Cardiac septum (tissue), 1 donor: ENCODE measurements at regions not wholly inside any gene's neighbourhood (a gene's known extent, or its start where the extent isn't known, plus 50 kb on each side); places are given as distances from the start of the nearest gene placed in this dataset.
"Not testable (repeated sequence)": the region's sequence is repeated elsewhere in the genome, so short reads cannot be mapped to it uniquely, and the experiment has no call there.

Experiments used
- DNase-seq: peaks from one replicate; pipeline ENCODE4 v3.0.0-alpha.2; 2020; ENCODE audit warnings: low spot score
- intact Hi-C: fragments of 100-400 bp; cut with DNase I; formaldehyde crosslinking; loops from one replicate; pipeline ENCODE4 v1.14.0; 2022
- donor health status: DM: no; HTN: no; CAD: no.

DNA sequence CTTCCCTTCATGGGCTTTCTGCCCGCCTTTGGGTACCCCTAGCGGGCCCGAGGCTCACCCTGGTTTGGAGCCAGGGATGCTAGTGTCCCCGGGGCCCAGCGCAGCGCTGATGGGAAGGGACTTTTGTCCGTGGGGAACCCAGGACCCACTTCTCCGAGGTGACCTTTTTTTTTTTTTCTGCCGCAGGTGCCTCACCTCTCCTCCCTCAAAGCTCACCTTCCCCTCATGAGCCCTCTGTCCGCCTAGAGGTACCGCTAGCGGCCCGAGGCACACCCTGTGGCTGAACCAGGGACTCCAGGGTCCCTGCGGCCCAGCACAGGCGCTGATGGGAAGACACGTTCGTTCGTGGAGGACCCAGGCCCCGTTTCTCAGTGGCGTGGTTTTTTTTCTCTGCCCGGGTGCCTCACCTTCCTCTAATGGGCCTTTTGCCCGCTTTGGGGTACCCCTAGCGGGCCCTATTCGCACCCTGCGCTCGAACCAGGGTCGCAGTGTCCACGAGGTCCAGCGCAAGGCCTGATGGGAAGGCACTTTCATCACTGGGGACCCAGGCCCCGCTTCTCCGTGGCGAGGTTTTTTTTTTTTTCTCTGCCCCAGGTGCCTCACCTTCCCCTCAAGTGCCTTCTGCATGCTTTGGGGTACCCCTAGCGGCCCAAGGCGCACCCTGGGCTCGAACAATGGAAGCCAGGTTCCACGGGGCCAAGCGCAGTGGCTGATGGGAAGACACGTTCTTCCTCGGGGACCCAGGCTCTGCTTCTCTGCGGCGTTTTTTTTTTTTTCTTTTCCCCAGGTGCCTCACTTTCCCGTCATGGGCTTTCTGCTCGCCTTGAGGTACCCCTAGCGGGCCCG is 1481.6 kb upstream of the TPTE start:
- peak; percentile 74 for DNase-seq
- intact Hi-C loops, result not testable (repeated sequence)

GRCh38 chr21:9040406-9040805 is 1481.0 kb upstream of the TPTE start:
- intact Hi-C loops, DNase-seq: not testable (repeated sequence)

DNA sequence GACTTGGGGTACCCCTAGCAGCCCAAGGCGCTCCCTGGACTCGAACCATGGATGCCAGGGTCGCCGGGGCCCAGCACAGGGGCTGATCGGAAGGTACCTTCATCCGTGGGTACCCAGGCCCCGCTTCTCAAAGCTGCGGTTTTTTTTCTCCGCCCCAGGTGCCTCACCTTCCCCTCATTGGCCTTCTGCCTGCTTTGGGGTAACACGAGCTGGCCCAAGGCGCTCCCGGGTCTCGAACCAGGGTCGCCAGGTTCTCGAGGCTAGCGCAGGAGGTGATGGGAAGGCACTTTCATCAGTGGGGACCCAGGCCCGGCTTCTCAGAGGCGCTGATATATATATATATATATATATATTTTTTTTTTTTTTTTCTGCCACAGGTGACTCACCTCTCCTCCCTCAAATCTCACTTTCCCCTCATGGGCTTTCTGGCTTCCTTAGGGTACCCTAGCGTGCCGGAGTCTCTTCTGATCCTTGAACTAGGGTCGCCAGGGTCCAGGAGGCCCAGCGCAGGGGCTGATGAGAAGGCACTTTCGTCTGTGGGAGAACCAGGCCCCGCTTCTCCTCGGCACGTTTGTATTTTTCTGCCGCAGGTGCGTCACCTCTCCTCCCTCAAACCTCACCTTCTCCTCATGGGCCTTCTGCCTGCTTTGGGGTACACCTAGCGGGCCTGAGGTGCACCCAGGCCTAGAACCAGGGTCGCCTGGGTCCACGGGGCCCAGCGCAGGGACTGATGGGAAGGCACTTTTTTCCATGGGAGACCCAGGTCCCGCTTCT is 1480.0 kb upstream of the TPTE start:
- DNase-seq, result peak; percentile 73
- intact Hi-C loops, result not testable (repeated sequence)

DNA sequence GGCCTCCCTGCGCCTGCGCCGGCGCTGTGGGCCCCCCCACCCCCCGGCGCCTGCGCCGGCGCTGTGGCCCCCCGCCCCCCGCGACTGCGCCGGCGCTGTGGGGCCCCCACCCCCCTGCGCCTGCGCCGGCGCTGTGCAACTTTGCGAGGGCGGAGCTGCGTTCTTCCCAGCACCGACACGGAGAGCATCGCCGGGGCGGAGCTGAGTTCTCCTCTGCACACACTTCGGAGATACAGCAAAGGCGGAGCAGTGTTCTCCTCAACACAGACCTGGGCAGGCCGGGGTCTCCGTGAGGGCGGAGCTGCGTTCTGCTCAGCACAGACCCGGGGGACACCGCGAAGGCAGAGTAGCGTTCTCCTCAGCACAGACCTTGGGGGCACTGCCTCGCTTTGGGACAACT is 1478.3 kb upstream of the TPTE start:
- peak; percentile 75 for DNase-seq
- intact Hi-C loops, result not testable (repeated sequence)

- DNase-seq, result peak; percentile 55
- intact Hi-C loops, result not testable (repeated sequence)
These were observed 1474.5 kb upstream of the TPTE start for GRCh38 chr21:9046870-9047269.

DNA sequence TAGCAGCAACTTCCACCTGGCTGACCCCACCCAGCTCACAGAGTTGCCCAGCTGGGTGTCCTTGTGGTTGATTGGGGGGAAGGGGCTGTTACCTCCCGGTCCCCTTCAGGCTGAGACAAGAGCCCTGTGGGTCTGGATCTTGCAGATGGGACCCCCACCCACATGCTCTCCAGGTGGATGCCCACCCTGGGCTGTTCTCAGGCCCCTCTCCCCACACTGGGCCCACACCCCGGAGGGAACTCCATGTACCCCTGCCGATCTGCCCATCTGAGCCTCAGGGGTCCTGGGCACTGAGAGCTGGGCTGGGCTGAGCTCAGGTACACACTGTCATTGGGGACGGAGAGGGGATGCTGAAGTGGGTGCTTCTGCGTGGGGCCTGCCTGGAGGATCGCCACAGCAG is 1453.9 kb upstream of the TPTE start:
- DNase-seq, result peak; percentile 20
- intact Hi-C loops, result not testable (repeated sequence)

DNA sequence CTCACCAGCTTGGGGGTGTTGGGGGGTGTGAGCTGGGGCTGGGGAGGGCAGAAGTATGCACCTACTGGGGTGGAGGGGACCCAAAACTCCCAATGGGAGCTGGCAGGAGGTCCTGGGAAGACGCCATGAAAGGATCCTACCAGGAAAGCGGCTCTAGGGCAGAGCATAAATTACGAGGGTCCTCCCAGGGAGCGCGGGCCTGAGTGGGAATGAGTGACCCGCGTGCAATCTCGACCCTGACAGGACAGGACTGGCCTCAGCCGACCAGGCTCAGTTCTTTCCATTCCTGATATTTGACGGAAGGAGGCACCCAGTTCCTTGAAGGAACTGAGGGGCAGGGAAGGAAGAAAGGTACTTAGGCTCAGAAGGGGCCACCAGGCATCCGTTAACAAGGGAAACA is 1452.8 kb upstream of the TPTE start:
- peak; percentile 67 for DNase-seq
- intact Hi-C loops, result not testable (repeated sequence)

DNA sequence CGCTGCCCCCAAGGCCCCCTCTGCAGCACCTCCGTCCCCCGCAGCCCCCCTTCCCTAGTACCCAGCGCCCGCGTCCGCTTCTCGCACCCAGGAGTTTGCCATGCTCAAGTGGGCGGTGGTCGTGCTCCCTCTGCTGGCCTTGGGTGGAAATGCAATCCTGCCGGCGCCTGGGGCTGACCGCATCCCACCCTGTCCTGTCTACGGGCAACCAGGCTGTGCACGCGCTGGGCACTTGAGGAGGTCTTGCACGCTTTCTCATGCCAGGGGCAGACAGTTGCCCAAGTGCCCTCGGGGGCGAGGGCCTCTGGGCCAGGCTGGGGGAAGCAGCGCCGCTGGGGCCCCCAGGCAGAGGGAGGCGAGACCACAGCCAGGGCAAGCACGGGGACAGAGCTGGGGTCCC is 1450.7 kb upstream of the TPTE start:
- peak; percentile 75 for DNase-seq
- intact Hi-C loops, result not testable (repeated sequence)

DNA sequence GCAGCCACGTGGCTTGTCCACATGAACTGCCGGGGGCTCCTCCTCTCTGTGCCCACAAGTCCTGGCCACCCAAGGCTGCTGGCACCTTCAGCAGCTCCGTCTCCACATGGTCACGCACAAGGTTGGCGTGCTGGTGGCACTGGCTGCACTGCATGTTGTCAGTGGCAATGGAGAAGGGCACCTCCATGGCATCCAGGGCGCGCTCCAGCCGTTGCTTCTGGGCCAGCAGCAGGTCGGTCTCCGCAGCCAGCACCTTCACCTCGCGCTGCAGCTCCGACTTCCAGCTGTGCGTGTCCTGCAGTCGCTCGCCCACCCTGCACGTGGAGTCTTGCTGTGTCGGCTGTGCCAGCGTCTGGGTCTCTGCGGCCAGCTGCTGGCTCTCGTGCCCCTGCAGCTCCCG is 1448.4 kb upstream of the TPTE start:
- DNase-seq, intact Hi-C loops: not testable (repeated sequence)

- DNase-seq, intact Hi-C loops: not testable (repeated sequence)
These were observed 1446.6 kb upstream of the TPTE start for GRCh38 chr21:9074772-9075171.

- intact Hi-C loops, DNase-seq: not testable (repeated sequence)
These were observed 1438.1 kb upstream of the TPTE start for GRCh38 chr21:9083091-9083826.

DNA sequence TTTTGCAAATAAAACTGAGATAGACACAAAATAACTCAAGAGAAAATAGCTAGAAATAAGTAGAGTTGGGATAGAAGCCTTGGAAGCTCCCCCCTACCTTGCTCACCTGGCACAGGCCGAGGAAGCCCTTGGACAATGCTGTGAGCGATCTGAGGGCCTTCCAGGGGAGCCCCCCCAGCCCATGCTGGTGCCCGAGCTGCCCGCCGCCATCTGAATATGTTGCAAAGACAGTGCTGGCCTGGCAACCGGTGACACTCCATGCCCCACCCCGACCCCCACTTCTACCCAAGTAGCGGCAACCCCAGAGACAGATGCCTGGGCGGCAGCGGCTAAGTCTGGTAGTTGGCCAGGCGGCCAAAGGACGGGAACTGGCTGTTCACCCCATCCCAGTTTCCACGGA is 1435.1 kb upstream of the TPTE start:
- DNase-seq, intact Hi-C loops: not testable (repeated sequence)

DNA sequence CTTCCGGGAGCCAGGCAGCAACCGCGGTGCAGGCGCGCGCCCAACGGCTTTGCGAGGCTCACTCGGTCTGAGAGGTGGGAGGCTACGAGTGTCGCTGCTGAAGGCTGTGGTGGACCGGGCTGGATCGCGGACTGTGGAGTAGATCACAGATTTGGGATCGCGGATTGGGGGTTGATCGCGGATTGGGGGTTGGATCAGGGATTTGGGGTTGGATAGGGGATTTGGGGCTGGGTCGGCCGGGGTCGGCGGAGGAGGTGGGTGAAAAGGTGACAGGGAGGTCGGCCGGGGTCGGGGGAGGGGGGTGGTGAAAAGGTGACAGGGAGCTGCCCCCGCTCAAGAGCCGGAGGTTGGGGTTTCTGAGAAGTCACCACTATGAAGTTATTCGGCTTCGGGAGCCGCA is 1433.6 kb upstream of the TPTE start:
- intact Hi-C loops, DNase-seq: not testable (repeated sequence)

DNA sequence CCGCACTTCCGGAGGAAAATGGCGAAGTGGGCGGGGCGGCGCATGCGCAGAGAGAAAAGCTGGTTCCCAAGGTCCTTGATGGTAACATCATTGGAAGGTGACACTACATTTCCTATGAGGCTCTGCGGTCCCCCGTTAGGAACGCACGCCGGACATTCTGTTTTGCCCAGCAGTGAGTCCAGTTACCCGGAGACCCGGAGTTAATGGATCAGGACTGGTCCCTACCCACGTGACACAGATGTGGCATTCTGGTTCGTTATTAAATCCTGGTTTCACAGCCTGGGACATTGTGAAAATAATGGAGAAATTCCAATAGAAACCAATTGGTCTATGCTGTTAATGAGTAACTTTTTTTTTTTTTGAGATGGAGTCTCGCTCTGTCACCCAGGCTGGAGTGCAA is 1391.6 kb upstream of the TPTE start:
- DNase-seq, result not testable (repeated sequence)

GRCh38 chr21:9130817-9131216 is 1390.6 kb upstream of the TPTE start:
- intact Hi-C loops, DNase-seq: not testable (repeated sequence)

More for the DNA sequence above, 1391.6 kb upstream of the TPTE start:
- intact Hi-C loops, result not testable (repeated sequence)
